ENCODE measurements at regions not wholly inside any gene's neighbourhood (a gene's known extent, or its start where the extent isn't known, plus 50 kb on each side); places are given as distances from the start of the nearest gene placed in this dataset.

DNA sequence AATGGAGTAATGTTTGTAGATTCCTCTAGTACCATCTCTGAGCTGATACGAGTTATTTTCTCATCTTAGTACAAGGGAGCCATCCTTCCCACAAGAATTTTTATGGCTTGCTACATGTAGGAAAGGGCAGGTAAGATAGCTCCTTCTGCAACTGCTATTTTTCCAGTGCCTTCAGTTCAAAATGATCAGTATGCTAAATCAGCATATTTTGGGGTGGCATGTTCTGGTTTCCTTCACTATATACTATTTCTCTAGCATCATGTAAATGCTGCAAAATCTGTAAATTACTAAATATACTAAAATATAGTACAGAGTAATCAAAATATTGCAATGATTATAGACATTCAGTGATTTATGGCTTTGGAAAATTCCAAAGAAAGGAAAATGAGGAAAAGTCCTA, 1230.0 kb upstream of the CHAC2 start:
- H3K4me3 ChIP-seq (ENCODE audit: low read depth, low read length): no peak overlapping the region
- TF ChIP-seq, protein P1, sequence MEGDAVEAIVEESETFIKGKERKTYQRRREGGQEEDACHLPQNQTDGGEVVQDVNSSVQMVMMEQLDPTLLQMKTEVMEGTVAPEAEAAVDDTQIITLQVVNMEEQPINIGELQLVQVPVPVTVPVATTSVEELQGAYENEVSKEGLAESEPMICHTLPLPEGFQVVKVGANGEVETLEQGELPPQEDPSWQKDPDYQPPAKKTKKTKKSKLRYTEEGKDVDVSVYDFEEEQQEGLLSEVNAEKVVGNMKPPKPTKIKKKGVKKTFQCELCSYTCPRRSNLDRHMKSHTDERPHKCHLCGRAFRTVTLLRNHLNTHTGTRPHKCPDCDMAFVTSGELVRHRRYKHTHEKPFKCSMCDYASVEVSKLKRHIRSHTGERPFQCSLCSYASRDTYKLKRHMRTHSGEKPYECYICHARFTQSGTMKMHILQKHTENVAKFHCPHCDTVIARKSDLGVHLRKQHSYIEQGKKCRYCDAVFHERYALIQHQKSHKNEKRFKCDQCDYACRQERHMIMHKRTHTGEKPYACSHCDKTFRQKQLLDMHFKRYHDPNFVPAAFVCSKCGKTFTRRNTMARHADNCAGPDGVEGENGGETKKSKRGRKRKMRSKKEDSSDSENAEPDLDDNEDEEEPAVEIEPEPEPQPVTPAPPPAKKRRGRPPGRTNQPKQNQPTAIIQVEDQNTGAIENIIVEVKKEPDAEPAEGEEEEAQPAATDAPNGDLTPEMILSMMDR (IDR thresholded peaks at IDR 0.05; ENCODE audit: borderline replicate concordance, insufficient read depth, low read depth, low read length): no peak

GRCh38 chr2:52536929-52537460, 1230.6 kb upstream of the CHAC2 start:
- H3K4me3 ChIP-seq (ENCODE audit: low read depth, low read length): no peak overlapping the region
- TF ChIP-seq, protein P1 (IDR thresholded peaks at IDR 0.05; ENCODE audit: borderline replicate concordance, insufficient read depth, low read depth, low read length): no peak

DNA sequence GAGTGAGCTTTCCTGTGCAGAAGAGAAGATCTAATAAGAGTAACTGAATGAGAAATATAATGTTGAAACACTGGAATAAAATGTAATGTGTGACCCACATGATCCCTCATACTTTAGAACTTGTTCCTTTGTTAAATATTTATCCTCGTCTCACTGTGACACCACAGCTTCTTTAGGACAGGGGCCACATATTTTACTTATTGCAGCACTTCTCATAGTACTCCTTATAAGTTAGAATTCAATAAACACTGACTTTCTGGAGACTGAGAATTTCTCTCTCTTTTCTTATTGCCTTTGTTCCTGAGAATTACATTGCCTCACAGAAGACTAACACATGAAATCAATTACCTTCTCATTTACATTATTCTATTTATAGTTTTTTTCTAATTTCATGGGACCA, 1234.6 kb upstream of the CHAC2 start:
- no peak overlapping the region for H3K4me3 ChIP-seq (ENCODE audit: low read depth, low read length)
- TF ChIP-seq, protein P1 (IDR thresholded peaks at IDR 0.05; ENCODE audit: borderline replicate concordance, insufficient read depth, low read depth, low read length): no peak

GRCh38 chr2:52526735-52527134, 1240.9 kb upstream of the CHAC2 start:
- H3K4me3 ChIP-seq (ENCODE audit: low read depth, low read length): no peak overlapping the region
- TF ChIP-seq, protein P1 (IDR thresholded peaks at IDR 0.05; ENCODE audit: borderline replicate concordance, insufficient read depth, low read depth, low read length): no peak

- TF ChIP-seq, protein P1 (IDR thresholded peaks at IDR 0.05; ENCODE audit: borderline replicate concordance, insufficient read depth, low read depth, low read length): no peak
- no peak overlapping the region for H3K4me3 ChIP-seq (ENCODE audit: low read depth, low read length)
Measured at GRCh38 chr2:52520644-52521043, 1247.0 kb upstream of the CHAC2 start.

- TF ChIP-seq, protein P1 (IDR thresholded peaks at IDR 0.05; ENCODE audit: borderline replicate concordance, insufficient read depth, low read depth, low read length): no peak
- H3K4me3 ChIP-seq (ENCODE audit: low read depth, low read length): no peak overlapping the region
Measured at GRCh38 chr2:52518678-52519077, 1248.9 kb upstream of the CHAC2 start.

- H3K4me3 ChIP-seq (ENCODE audit: low read depth, low read length): no peak overlapping the region
- TF ChIP-seq, protein P1 (IDR thresholded peaks at IDR 0.05; ENCODE audit: borderline replicate concordance, insufficient read depth, low read depth, low read length): no peak
Measured at GRCh38 chr2:52512760-52513159, 1254.8 kb upstream of the CHAC2 start.
